Nephron progenitor cell (in vitro differentiated cells): ENCODE measurements at regions not wholly inside any gene's neighbourhood (a gene's known extent, or its start where the extent isn't known, plus 50 kb on each side); places are given as distances from the start of the nearest gene placed in this dataset.

ENCODE experiments used
- DNase-seq: peaks from one replicate; pipeline ENCODE4 v3.0.0; 2021
- H3K27ac Mint-ChIP-seq: 2 replicates; pipeline ENCODE4 v1.8.0; 2021; ENCODE audit warnings: mild to moderate bottlenecking, moderate library complexity, mixed read lengths
- H3K27me3 Mint-ChIP-seq: 2 replicates; pipeline ENCODE4 v1.8.0; 2021; ENCODE audit warnings: mild to moderate bottlenecking, low read depth, mixed read lengths; ENCODE audit not compliant: poor library complexity
- H3K36me3 Mint-ChIP-seq: 2 replicates; pipeline ENCODE4 v1.8.0; 2021; ENCODE audit warnings: low read depth, mixed read lengths
- H3K4me1 Mint-ChIP-seq: 2 replicates; pipeline ENCODE4 v1.8.0; 2021; ENCODE audit warnings: mixed read lengths
- H3K4me3 Mint-ChIP-seq: 2 replicates; pipeline ENCODE4 v1.8.0; 2021; ENCODE audit warnings: mild to moderate bottlenecking, moderate library complexity, mixed read lengths
- H3K9me3 Mint-ChIP-seq: 2 replicates; pipeline ENCODE4 v1.8.0; 2021; ENCODE audit warnings: mild to moderate bottlenecking, moderate library complexity, mixed read lengths
- TF ChIP-seq, protein P1 (sequence below): fragments of 200-600 bp; sonication (generic); IDR thresholded peaks from 2 replicates; pipeline ENCODE4 v1.5.0; 2021; ENCODE audit warnings: antibody characterized with exemption

DNA sequence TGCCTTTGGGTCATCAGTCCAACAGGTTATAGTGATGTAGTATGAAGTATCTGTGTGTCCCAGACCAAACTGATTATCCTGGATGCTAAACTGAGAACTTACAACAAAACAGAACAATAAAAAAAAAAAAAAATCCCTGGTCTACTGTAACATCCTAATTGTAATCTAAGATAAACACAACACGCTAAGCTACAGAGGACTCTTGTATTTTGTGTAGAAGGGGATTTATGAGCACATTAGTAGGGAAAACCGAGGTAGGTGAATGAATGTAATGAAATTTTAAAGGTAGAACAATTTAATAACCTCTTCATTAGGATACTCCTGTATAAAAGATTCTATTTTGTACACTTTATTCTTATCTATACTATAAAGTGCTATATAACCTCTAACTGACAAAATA, 424.1 kb downstream of the NDFIP2 start:
- TF ChIP-seq, protein P1, sequence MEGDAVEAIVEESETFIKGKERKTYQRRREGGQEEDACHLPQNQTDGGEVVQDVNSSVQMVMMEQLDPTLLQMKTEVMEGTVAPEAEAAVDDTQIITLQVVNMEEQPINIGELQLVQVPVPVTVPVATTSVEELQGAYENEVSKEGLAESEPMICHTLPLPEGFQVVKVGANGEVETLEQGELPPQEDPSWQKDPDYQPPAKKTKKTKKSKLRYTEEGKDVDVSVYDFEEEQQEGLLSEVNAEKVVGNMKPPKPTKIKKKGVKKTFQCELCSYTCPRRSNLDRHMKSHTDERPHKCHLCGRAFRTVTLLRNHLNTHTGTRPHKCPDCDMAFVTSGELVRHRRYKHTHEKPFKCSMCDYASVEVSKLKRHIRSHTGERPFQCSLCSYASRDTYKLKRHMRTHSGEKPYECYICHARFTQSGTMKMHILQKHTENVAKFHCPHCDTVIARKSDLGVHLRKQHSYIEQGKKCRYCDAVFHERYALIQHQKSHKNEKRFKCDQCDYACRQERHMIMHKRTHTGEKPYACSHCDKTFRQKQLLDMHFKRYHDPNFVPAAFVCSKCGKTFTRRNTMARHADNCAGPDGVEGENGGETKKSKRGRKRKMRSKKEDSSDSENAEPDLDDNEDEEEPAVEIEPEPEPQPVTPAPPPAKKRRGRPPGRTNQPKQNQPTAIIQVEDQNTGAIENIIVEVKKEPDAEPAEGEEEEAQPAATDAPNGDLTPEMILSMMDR = no peak

DNA sequence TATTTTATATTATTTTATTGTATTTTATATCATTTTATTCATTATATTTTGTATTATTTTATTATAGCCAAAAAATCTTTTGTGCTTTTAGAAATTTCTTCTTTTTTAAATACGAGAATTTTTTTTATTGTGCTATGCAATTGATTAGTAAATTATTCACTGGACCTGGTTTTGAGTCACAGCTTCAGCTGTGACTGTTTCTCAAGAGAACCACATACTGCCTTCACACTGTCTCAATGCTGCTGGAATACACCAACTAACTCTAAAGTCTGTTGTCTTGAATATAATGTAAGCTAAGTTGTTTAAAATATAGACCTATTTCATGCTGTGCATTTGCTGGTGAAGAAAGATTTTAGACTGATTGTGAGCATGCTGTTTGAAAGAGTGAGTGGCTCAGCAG, 423.6 kb downstream of the NDFIP2 start:
- TF ChIP-seq, protein P1 = no peak
- Mint-ChIP-seq H3K27ac (no peak overlapping the region), H3K4me1 (peaks cover 21% of the 10 kb centered on the region), H3K9me3 (peaks cover 11% of the 10 kb centered on the region), H3K4me3 (no peak overlapping the region), H3K36me3 (no peaks in the 10 kb centered on the region), H3K27me3 (no peaks in the 10 kb centered on the region)
- DNase-seq = no peak

More for the DNA sequence above, 424.1 kb downstream of the NDFIP2 start:
- no peak overlapping the region for H3K27ac Mint-ChIP-seq
- H3K36me3 Mint-ChIP-seq = no peaks in the 10 kb centered on the region
- DNase-seq = no peak
- H3K4me3 Mint-ChIP-seq = no peak overlapping the region
- H3K4me1 Mint-ChIP-seq = peaks cover 25% of the 10 kb centered on the region
- peaks cover 11% of the 10 kb centered on the region for H3K9me3 Mint-ChIP-seq
- no peaks in the 10 kb centered on the region for H3K27me3 Mint-ChIP-seq

DNA sequence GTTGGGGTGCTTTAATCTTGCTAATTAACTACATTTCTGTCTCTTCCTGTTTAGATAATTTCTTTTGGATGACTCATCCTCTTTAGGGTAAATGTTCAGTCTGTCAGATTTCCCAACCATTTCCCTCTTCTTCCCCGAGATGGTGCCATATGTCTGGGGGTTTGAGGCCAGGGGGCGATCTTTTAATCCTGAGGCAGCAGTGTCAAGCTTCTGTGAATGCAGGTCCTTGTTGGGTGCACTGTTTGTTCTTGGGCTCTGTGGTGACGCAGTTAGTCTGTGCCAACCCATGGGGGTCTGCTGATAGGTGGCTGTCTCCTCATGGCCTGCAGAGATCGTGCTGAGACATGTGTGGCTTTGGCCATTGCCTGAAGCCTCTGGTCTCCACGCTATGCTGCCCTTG, 420.4 kb downstream of the NDFIP2 start:
- peaks cover 4% of the 10 kb centered on the region for H3K9me3 Mint-ChIP-seq
- no peak overlapping the region for H3K27ac Mint-ChIP-seq
- no peaks in the 10 kb centered on the region for H3K36me3 Mint-ChIP-seq
- no peak overlapping the region for H3K4me3 Mint-ChIP-seq
- H3K27me3 Mint-ChIP-seq = no peaks in the 10 kb centered on the region
- TF ChIP-seq, protein P1 = no peak
- DNase-seq = no peak
- peaks cover 10% of the 10 kb centered on the region for H3K4me1 Mint-ChIP-seq

DNA sequence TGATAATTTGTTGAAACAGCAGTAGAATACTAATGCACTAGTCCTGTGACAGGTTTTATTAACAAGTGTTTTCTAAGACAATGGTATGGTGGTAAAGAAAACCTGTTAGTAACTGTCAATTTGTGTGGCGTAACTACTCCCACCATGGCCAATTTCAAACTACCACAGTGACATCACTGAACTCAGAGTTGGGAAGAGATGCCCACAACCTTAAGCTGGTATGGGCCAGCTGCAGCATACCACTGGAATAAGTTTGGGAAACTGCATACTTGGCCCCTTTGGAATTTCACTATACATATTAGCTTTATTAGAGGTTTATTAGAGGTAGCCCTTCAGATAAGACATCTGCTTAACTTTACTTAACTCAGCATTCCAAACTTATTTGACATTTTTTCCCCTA, 419.4 kb downstream of the NDFIP2 start:
- Mint-ChIP-seq H3K4me3 (no peak overlapping the region), H3K27ac (no peak overlapping the region), H3K36me3 (no peaks in the 10 kb centered on the region), H3K9me3 (peaks cover 4% of the 10 kb centered on the region), H3K27me3 (no peaks in the 10 kb centered on the region), H3K4me1 (peaks cover 10% of the 10 kb centered on the region)
- DNase-seq = no peak
- TF ChIP-seq, protein P1 = no peak

DNA sequence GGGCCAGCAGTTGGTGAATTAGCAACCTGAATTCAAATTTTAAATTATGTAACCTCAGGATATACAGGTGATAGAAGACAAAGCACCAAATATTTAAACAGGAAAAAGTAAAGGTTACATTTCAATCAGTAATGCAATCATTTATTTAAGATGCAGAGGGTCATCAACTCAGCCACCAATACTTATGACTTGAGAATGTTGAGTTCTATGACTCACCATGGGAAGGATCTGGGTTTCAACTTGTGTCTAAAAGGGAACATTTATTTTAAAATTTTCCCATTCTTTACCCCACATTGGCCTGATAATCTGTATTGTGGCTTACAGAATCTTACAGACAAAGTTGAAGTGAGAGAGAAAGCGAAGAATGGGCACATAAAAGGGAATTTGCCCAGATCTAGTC, 418.0 kb downstream of the NDFIP2 start:
- TF ChIP-seq, protein P1 = no peak
- peaks cover 4% of the 10 kb centered on the region for H3K9me3 Mint-ChIP-seq
- no peak for DNase-seq
- no peaks in the 10 kb centered on the region for H3K36me3 Mint-ChIP-seq
- no peak overlapping the region for H3K27ac Mint-ChIP-seq
- H3K4me1 Mint-ChIP-seq = peaks cover 10% of the 10 kb centered on the region
- H3K27me3 Mint-ChIP-seq = no peaks in the 10 kb centered on the region
- no peak overlapping the region for H3K4me3 Mint-ChIP-seq

DNA sequence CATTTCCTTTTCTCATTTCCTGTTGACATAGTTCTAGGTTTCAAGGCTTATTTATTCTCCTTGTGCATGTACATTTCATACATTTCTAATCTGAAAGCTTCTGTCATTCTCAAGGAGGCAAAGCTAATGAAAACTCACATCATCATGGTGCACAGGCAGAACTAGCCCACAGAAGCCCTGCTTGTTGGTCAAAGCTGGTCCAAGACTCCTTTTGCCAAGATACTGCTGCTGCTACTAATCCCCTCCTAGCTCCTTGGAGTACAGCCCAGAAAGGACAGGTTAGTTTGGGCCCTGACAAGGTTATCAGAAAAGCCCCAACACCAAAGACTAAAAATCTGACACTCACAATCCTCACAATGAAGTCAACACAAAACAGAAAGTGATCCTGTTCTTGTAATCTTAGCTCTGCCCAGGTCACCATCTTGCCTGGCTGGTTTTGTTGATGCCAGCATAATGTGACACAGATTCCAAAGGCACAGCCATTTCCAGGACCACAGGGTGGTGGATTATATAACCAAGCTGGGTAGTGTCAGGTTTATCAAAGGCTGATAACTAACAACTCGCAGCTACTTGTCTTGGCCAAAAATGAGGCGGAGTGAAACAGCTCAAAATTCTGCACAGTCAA, 417.4 kb downstream of the NDFIP2 start:
- H3K4me3 Mint-ChIP-seq = no peak overlapping the region
- H3K36me3 Mint-ChIP-seq = no peaks in the 10 kb centered on the region
- H3K27ac Mint-ChIP-seq = no peak overlapping the region
- DNase-seq = no peak
- H3K27me3 Mint-ChIP-seq = no peaks in the 10 kb centered on the region
- TF ChIP-seq, protein P1 = no peak
- H3K9me3 Mint-ChIP-seq = peaks cover 4% of the 10 kb centered on the region
- peaks cover 10% of the 10 kb centered on the region for H3K4me1 Mint-ChIP-seq
